ENCODE measurements at regions not wholly inside any gene's neighbourhood (a gene's known extent, or its start where the extent isn't known, plus 50 kb on each side); places are given as distances from the start of the nearest gene placed in this dataset.

DNA sequence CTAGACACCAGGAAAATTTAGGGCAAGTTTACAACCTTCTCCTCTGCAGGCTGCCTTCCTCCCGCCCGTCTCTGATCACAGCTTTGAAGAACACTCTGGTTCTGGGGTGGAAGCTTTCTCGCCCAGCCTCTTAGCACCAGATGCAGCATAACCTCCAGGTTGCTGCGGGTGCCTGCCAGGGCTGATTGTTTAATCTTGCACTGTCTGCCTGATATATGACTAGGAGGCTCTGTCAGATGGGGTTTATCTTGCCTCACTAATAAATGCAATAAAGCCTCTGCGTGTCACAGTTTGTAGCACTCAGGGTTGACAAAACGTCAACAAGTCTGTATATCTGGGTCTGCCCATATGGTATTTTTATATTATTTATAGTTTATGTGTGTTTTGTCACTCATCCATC is 388.2 kb downstream of the FUT8 start:
- no peak for TF ChIP-seq POLR2A (IDR thresholded peaks at IDR 0.05; ENCODE audit: low read depth, low read length)
- TF ChIP-seq, protein P1, sequence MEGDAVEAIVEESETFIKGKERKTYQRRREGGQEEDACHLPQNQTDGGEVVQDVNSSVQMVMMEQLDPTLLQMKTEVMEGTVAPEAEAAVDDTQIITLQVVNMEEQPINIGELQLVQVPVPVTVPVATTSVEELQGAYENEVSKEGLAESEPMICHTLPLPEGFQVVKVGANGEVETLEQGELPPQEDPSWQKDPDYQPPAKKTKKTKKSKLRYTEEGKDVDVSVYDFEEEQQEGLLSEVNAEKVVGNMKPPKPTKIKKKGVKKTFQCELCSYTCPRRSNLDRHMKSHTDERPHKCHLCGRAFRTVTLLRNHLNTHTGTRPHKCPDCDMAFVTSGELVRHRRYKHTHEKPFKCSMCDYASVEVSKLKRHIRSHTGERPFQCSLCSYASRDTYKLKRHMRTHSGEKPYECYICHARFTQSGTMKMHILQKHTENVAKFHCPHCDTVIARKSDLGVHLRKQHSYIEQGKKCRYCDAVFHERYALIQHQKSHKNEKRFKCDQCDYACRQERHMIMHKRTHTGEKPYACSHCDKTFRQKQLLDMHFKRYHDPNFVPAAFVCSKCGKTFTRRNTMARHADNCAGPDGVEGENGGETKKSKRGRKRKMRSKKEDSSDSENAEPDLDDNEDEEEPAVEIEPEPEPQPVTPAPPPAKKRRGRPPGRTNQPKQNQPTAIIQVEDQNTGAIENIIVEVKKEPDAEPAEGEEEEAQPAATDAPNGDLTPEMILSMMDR (conservative IDR thresholded peaks at IDR 0.05; ENCODE audit: low read depth, low read length): no peak
